ENCODE measurements at regions not wholly inside any gene's neighbourhood (a gene's known extent, or its start where the extent isn't known, plus 50 kb on each side); places are given as distances from the start of the nearest gene placed in this dataset.

DNA sequence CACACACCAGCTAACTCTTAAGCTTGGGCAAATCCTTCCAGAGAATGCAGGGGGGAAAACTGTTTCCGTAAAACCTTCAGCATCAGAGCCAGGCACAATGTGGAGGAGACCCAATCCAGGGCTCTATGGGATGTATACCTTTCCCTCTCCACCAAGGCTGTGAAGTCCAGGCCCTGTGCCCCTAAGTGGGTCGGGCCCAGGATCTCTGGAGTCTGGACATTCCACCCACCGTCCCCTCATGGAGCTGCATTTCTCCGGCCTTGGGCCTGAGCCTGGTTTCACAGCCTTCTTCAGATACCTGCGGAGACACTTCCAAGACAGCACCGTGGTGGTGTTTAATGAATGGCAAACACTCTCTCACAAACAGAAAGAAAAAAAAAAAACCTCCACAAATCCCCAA is 186.2 kb downstream of the URI1 start:
- no peak for DNase-seq (ENCODE audit: low read depth)

DNA sequence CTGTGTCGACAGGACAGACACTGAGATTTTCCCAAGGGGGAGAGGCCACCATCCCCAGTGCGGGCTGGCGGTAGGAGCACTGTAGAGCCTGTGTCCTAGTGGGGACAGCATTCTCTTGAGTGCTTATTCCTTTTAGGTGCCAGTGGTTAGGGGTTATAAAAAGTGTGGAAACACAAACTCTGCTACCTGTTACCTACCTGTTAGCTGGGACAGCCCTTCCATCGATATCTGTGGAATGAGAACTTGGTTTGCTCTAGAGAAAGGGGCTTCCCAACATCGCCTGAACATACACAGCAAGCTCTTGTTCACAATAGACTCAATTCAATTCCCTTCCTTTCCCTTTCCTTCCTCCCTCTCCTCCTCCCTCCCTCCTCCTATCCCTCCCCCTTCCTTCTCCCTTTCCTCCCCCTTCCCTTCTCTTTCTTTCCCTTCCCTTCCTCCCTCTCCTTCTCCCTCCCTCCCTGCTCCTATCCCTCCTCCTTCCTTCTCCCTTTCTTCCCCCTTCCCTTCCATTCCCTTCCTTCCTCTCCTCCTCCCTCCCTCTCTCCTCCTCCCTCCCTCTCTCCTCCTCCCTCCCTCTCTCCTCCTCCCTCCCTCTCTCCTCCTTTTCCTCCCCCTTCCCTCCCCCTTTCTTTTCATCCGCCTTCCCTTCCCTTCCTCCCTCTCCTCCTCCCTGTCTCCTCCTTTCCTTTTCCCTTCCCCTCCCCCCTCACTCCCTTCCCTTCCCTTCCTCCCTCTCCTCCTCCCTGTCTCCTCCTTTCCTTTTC is 188.5 kb downstream of the URI1 start:
- DNase-seq (ENCODE audit: low read depth): no peak

DNA sequence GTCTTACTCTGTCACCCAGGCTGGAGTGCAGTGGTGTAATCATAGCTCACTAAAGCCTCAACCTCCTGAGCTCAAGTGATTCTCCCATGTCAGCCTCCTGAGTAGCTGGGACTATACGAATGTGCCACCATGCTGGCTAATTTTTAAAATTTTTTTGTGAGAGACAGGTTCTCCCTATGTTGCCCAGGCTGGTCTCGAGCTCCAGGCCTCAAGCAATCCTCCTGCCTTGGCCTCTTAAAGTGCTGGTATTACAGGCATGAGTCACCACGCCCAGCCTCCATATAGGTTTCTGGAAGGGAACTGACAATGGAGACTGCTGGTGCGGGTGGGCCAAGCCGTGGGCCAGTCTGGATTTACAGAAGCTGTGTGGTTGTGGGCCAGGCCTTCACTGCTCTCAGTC is 189.2 kb downstream of the URI1 start:
- DNase-seq (ENCODE audit: low read depth): no peak

GRCh38 chr19:30131722-30132291 is 189.8 kb downstream of the URI1 start:
- DNase-seq (ENCODE audit: low read depth): no peak

GRCh38 chr19:30132343-30133075 is 190.5 kb downstream of the URI1 start:
- DNase-seq (ENCODE audit: low read depth): no peak

- DNase-seq (ENCODE audit: low read depth): no peak
These were observed 191.8 kb downstream of the URI1 start for GRCh38 chr19:30133803-30134202.

- DNase-seq (ENCODE audit: low read depth): no peak
These were observed 193.2 kb downstream of the URI1 start for GRCh38 chr19:30135093-30135757.

GRCh38 chr19:30135797-30136196 is 193.8 kb downstream of the URI1 start:
- DNase-seq (ENCODE audit: low read depth): no peak

- no peak for DNase-seq (ENCODE audit: low read depth)
These were observed 194.7 kb downstream of the URI1 start for GRCh38 chr19:30136611-30137195.

DNA sequence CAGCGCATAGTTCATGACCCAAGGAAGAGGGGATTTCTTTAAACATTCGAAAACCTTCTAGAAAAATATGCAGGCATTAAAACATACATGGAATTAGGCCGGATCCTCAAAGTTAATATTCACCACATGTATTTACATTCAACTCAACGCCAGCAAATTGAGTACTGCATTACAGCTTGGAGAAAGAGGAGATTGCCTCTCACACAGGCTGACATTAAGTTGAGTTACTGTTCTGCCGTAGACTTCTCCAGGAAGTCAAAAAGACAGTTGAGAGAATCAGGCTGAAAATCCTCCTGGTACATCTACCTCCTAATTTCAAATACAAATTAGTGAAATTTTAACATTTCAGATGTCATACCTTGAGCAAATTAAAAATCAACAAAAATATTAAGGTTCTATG is 195.7 kb downstream of the URI1 start:
- DNase-seq (ENCODE audit: low read depth): no peak

DNA sequence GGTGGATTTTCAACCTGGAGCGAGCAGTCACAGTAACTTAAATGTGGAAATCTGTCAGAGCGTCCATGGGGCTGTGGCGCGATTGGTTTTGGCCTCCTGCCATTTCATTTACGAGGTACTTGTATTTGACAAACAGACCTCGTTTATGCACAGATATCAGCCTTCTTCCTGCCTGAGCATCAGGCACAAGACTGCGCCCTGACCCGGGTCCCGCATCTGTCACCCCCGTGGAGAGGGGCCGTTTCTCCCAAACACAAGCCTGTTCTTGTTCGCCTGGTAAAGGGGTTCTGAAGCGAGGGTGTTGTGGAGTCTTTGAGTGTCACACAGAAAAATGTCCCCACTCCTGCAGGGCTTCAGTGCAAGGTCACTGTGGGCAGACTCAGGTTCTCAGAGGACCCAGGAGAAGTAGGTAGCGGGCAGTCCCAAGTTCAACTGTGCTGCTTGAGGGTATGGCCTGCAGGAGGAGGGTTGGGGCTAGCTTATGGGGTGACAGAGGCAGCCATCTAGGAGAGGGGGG is 202.3 kb downstream of the URI1 start:
- no peak for DNase-seq (ENCODE audit: low read depth)

DNA sequence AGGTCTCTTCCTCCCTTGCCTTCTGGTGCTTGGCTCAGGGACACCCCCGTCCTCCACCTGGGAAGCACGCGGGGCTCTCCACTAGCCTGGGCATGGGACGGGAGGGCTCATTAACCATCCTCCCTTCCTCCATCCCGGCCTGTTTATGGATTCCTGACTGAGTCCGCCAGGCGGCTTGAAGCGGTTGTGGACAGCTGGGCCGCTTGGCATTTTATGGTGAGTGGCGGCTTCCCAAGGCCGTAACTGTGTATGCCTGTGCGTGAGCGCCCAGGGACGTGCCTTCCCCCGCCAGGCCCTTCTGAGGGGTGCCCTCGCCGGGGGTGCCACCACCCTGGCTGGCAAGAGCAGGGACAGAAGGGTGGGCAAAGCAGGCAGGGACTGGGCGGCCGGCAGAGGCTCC is 202.8 kb downstream of the URI1 start:
- no peak for DNase-seq (ENCODE audit: low read depth)

GRCh38 chr19:30145467-30145866 is 203.4 kb downstream of the URI1 start:
- DNase-seq (ENCODE audit: low read depth): no peak

- DNase-seq (ENCODE audit: low read depth): no peak
These were observed 204.3 kb downstream of the URI1 start for GRCh38 chr19:30146346-30146745.

DNA sequence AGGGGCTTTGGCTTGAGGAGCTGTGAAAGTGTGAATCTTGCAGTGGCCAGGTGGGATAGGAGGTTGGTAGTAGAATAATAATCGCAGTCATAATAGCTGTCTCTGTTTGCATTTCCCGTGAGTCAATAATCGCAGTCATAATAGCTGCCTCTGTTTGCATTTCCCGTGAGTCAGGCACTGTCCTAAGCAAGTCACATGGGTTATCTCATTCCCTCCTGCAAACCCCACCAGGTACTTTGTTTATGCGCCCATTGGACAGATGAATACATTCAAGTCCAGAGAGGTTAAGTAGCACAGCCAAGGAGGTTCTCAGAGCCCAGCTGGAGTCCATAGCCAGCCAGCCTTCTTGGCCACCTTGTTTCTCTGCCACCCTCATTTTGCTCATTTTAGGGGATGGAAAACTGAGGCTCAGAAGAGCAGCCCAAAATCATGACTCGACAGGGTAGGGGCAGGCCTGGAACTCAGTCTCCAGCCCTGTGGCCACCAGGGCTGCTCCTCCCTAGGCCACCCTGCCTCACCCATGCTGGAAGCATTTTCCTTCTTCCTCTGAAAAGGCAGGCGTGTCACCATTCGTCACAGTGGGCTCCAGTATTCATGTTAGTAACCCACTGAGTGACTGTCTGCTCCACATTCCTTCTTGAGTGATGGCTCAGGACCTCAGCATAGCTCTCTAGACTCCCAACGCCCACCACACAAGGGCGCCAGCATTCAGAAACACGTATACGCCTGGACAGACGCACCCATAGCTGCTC is 206.2 kb downstream of the URI1 start:
- no peak for DNase-seq (ENCODE audit: low read depth)

DNA sequence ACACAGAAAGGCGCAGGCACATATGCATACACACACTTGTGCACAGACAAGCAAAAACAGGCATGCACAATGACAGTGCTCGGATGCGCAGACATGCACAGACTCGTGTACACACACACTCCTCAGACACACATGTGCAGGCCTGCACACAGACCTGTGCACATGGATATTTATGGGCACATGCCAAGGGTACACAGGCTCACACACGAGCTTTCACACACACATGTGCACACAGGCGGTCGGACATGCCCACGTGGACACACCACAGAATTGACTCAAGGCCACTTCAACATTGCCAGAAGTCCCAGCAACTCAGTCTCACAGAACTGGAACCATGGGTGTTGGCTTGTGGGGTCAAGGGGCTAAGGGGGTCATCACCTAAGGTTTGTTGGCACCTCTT is 206.8 kb downstream of the URI1 start:
- DNase-seq (ENCODE audit: low read depth): no peak

- DNase-seq (ENCODE audit: low read depth): no peak
These were observed 207.3 kb downstream of the URI1 start for GRCh38 chr19:30149300-30149699.

GRCh38 chr19:30150626-30151025 is 208.6 kb downstream of the URI1 start:
- no peak for DNase-seq (ENCODE audit: low read depth)

DNA sequence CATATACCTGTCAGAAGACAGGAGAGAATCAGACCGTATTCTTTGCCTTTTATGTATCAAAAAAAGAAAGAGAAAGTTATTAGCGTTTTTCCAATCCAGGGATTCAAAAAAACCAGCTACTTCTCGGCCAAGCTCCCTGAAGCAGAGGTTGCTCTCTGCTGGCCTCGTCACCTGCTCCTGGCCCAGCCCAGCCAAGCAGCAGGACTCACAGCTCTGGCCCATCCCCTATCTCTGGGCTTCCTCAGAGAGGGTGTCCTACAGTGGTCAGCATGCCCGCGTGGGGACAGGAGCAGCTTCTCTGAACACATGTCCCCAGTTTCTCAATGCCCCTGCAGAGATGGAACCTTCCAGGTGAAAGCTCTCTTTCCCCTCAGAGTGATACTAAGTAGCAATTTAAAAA is 209.0 kb downstream of the URI1 start:
- no peak for DNase-seq (ENCODE audit: low read depth)

DNA sequence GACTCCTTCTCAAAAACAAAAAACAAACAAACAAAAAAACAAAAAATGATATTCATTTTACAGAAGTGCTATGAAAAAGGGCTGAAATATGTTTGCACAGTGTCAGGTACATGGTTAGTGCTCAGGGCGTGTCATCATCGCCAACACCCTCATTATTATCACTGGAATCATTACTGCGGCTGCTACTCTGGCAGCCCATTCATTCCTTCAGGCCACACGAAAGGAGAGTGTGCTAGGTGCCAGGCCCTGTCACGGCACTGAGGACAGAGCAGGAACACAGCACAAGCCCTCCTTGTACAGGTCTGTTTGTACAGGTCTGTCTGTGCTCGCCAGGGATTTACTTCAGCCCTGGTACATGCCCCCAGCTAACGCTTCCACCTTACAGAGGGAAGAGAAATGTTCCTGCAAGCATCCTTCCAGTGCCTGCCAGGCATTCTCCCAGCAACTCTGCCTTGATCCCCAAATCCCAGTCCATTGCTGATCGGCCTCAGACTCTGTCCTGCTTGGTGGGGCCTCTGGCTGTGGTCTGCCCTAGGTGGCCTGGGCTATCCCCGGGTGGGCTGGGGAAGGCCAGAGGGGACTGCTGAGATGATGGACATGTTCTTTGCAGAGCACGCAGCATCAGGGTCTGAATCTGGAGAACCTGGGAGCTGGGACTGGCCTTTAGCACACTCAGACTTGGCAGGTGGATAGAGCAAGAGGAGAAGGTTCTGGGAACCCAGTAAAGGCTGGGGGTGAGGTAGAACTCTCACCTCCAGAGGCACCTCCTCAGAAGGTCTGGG is 210.7 kb downstream of the URI1 start:
- no peak for DNase-seq (ENCODE audit: low read depth)
